GM12891 (cell line): ENCODE measurements at regions not wholly inside any gene's neighbourhood (a gene's known extent, or its start where the extent isn't known, plus 50 kb on each side); places are given as distances from the start of the nearest gene placed in this dataset.

Experiments used
- POLR2A ChIP-seq: IDR thresholded peaks from 2 replicates; pipeline ENCODE4 v1.6.1; 2011; ENCODE audit warnings: low read depth, low read length, control low read depth
- POLR2AphosphoS5 ChIP-seq: IDR thresholded peaks from 2 replicates; pipeline ENCODE4 v1.6.1; 2011; ENCODE audit warnings: low read depth, low read length, control low read depth
- SPI1 ChIP-seq: IDR thresholded peaks from 2 replicates; pipeline ENCODE4 v1.6.1; 2011; ENCODE audit warnings: low read depth, low read length, control low read depth
- TAF1 ChIP-seq: IDR thresholded peaks from 2 replicates; pipeline ENCODE4 v1.6.1; 2011; ENCODE audit warnings: low read depth, low read length, control low read depth

GRCh38 chr5:123928401-123928800, 416.4 kb downstream of the CSNK1G3 start:
- TF ChIP-seq POLR2AphosphoS5 (no peak), POLR2A (no peak), SPI1 (no peak), TAF1 (no peak)
